ENCODE measurements at regions not wholly inside any gene's neighbourhood (a gene's known extent, or its start where the extent isn't known, plus 50 kb on each side); places are given as distances from the start of the nearest gene placed in this dataset.

DNA sequence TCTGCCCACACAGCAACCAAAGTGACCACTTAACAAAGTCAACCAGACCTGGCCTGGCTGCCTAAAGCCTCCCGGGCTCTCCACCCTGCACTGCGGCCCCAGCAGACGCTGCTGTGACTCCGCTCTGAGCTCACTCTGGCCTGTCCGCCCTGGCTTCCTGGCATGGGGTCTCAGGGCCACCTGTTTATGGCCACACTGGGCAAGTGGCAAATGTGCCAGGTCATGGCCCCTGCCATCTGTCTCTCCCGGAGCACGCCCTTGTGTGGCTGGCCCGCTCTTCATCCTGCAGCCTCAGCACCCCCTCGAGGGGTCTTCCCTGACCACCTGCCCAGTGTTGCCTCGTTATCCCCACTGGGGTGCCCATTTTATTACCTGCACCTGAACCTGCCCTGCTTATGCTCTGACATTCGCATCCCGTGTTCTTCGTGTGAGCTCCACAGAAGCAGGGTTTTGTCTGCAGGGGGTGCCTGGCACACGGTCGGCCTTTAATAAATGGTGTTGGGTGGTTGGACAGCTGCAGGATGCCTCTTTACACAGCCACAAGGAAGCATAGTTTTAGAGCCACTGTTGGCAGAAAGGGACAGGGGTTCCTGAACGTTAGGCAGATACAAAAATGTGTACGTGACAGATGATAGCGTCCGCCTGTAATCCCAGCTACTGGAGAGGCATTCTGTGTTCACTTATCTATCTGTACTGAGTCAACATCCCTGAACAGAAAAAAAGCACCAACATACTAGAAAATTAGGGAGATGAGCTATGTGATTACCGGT is 785.6 kb downstream of the TBC1D22A start:
- CTCF ChIA-PET, result no interaction called here
- TF ChIP-seq, protein P1, sequence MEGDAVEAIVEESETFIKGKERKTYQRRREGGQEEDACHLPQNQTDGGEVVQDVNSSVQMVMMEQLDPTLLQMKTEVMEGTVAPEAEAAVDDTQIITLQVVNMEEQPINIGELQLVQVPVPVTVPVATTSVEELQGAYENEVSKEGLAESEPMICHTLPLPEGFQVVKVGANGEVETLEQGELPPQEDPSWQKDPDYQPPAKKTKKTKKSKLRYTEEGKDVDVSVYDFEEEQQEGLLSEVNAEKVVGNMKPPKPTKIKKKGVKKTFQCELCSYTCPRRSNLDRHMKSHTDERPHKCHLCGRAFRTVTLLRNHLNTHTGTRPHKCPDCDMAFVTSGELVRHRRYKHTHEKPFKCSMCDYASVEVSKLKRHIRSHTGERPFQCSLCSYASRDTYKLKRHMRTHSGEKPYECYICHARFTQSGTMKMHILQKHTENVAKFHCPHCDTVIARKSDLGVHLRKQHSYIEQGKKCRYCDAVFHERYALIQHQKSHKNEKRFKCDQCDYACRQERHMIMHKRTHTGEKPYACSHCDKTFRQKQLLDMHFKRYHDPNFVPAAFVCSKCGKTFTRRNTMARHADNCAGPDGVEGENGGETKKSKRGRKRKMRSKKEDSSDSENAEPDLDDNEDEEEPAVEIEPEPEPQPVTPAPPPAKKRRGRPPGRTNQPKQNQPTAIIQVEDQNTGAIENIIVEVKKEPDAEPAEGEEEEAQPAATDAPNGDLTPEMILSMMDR (IDR thresholded peaks at IDR 0.05; ENCODE audit: insufficient read depth, low read depth, low read length), result no peak
- Histone ChIP-seq H3K27me3 (ENCODE audit: control insufficient read depth, insufficient read depth, low read length) (no peaks in the 10 kb centered on the region), H3K4me3 (ENCODE audit: low read depth, low read length) (no peak overlapping the region), H3K36me3 (ENCODE audit: control insufficient read depth, insufficient read depth, low read length) (no peaks in the 10 kb centered on the region)
- POLR2A ChIA-PET, result no interaction called here
- no peak for DNase-seq (ENCODE audit: low read depth)

DNA sequence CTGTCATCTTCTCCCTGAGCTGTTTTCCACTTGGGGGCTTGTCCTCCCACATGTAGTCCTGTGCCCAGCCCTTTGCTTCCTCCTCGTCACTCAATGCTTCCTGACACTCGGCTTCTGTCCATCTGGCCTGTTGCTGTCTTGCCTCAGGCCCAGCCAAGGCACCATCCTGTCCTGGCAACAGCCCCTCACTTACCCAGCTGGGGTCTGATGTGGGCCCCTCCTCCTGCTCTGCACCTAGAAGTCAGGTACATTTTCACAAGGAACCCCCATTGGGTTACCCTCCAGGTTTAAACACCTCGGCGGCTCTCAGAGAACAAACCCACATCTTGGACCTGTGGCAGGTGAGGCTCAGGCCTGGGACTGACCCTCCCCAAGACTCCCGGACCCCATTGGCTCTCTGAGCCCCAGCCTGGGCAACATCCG is 784.8 kb downstream of the TBC1D22A start:
- DNase-seq (ENCODE audit: low read depth), result no peak
- H3K4me3 ChIP-seq (ENCODE audit: low read depth, low read length), result no peak overlapping the region
- ChIA-PET CTCF (no interaction called here), POLR2A (no interaction called here)
- TF ChIP-seq, protein P1 (IDR thresholded peaks at IDR 0.05; ENCODE audit: insufficient read depth, low read depth, low read length), result no peak
- no peaks in the 10 kb centered on the region for H3K36me3 ChIP-seq (ENCODE audit: control insufficient read depth, insufficient read depth, low read length)
- no peaks in the 10 kb centered on the region for H3K27me3 ChIP-seq (ENCODE audit: control insufficient read depth, insufficient read depth, low read length)

DNA sequence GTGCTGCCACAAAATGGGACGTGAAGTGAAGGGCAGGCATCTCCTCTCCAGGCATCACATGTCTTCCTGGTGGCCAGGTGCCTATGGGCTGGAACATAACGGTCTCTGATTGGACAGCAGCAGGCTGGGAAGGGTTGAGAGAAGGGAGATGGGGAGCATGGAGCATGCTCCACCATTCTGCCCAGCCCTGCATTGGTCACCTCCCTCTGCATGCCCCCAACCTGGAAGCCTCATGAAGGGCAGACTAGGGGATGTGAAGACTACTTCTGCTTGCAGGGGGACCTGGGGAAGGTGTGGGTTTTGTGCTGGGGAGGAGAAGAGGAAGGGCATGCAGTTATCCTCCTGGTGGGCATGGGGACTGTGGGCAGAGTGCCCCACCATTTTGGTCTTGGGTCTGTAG is 782.2 kb downstream of the TBC1D22A start:
- no peak overlapping the region for H3K4me3 ChIP-seq (ENCODE audit: low read depth, low read length)
- POLR2A ChIA-PET, result no interaction called here
- no peaks in the 10 kb centered on the region for H3K36me3 ChIP-seq (ENCODE audit: control insufficient read depth, insufficient read depth, low read length)
- CTCF ChIA-PET, result no interaction called here
- TF ChIP-seq, protein P1 (IDR thresholded peaks at IDR 0.05; ENCODE audit: insufficient read depth, low read depth, low read length), result no peak
- H3K27me3 ChIP-seq (ENCODE audit: control insufficient read depth, insufficient read depth, low read length), result no peaks in the 10 kb centered on the region
- no peak for DNase-seq (ENCODE audit: low read depth)

DNA sequence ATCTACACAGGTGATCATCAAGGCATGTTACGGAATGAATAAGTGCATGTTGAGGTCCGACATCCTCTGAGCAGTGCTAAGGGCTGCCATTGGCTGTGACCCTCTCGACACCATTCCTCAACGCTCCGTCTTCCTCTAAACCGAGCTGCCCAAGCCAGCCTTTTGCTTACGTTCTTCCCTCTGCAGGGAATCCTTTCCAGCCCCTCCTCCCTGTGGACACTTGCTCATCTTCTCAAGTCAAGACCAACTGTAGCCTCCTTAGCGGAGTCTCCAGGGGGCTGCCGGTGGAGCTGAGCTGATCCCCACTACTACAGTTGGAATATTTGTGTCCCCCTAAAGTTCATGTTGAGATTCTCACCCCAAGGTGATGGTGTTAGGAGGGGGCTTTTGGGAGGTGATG is 781.0 kb downstream of the TBC1D22A start:
- ChIA-PET CTCF (no interaction called here), POLR2A (no interaction called here)
- H3K27me3 ChIP-seq (ENCODE audit: control insufficient read depth, insufficient read depth, low read length), result no peaks in the 10 kb centered on the region
- H3K4me3 ChIP-seq (ENCODE audit: low read depth, low read length), result no peak overlapping the region
- no peak for DNase-seq (ENCODE audit: low read depth)
- H3K36me3 ChIP-seq (ENCODE audit: control insufficient read depth, insufficient read depth, low read length), result no peaks in the 10 kb centered on the region
- TF ChIP-seq, protein P1 (IDR thresholded peaks at IDR 0.05; ENCODE audit: insufficient read depth, low read depth, low read length), result no peak

DNA sequence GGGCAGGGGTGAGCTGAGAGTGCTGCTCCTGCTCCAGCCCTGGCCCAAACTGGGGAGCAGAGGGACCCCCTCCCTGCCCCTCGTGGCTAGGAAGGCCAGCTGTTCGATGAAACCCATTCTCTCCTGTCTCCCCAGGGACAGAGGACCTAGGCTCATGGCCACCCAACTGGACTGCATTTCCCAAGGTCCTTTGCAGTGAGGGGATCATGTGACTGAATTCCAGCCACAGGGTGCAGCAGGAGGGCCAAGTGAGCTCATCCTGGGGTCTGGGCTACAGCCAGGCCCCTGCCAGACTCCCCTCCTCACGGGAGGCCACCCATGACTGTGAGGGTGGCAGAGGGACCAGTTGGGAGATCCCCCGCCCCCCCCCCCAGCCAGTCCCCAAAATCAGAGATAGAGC is 777.6 kb downstream of the TBC1D22A start:
- Histone ChIP-seq H3K4me3 (ENCODE audit: low read depth, low read length) (no peak overlapping the region), H3K27me3 (ENCODE audit: control insufficient read depth, insufficient read depth, low read length) (no peaks in the 10 kb centered on the region), H3K36me3 (ENCODE audit: control insufficient read depth, insufficient read depth, low read length) (no peaks in the 10 kb centered on the region)
- TF ChIP-seq, protein P1 (IDR thresholded peaks at IDR 0.05; ENCODE audit: insufficient read depth, low read depth, low read length), result no peak
- CTCF ChIA-PET, result no interaction called here
- no peak for DNase-seq (ENCODE audit: low read depth)
- POLR2A ChIA-PET, result no interaction called here

Measured in BJ (cell line).